ENCODE measurements at regions not wholly inside any gene's neighbourhood (a gene's known extent, or its start where the extent isn't known, plus 50 kb on each side); places are given as distances from the start of the nearest gene placed in this dataset.

DNA sequence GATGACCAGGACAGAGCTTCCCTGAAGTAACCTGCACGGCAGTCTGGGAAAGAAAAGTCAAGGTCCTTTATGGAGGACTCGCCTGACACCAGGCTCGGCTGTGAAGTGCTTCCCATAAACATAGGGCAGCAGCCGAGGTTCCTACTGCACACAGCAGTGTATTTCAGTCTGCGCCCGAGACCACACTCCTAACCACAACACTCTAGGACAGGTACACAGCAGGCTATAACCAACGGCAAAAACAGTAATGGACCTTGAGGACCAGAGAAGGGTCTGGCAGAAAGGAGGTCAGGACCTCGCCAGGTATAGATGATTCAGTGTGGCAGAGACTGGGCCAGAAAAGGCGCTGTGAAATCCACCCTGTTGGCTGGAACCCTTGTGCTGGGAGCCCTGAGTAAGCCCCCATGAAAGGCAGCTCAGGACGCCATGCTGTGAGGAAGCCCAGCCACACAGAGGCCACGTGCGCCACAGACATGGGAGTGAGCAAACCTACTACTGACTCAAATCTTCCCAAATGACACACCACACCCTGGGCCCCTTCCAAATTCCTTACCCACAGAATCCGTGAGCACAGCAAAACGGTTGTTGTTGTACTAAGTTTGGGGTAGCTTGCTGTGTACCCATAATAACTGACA is 129.6 kb upstream of the CST7 start:
- TF ChIP-seq FIP1L1 (IDR thresholded peaks at IDR 0.05; ENCODE audit: low read depth, low read length, poor library complexity, severe bottlenecking): no peak
- TF ChIP-seq SPI1 (IDR thresholded peaks at IDR 0.05; ENCODE audit: borderline replicate concordance, low read depth, low read length): no peak
- TF ChIP-seq HMGN3 (IDR thresholded peaks at IDR 0.05; ENCODE audit: borderline replicate concordance, extremely low read depth, insufficient read length, low read depth, low read length): no peak
- TF ChIP-seq NR2C2 (CRISPR knock-in tag; IDR thresholded peaks at IDR 0.05): no peak
- TF ChIP-seq NR2C2 (tag; IDR thresholded peaks at IDR 0.05): no peak
- TF ChIP-seq MYC (IDR thresholded peaks at IDR 0.05; ENCODE audit: low read depth, low read length): no peak
- TF ChIP-seq MYC (CRISPR knock-in tag; IDR thresholded peaks at IDR 0.05; ENCODE audit: borderline replicate concordance, low read depth): no peak
